HG02938 (cell line): ENCODE measurements at regions not wholly inside any gene's neighbourhood (a gene's known extent, or its start where the extent isn't known, plus 50 kb on each side); places are given as distances from the start of the nearest gene placed in this dataset.
"Not testable (repeated sequence)": the region's sequence is repeated elsewhere in the genome, so short reads cannot be mapped to it uniquely, and the experiment has no call there.

Experiments
- ATAC-seq: cut with Tn5 transposase; IDR thresholded peaks from one replicate; pipeline ENCODE4 v1.9.1; 2021; ENCODE audit warnings: mild to moderate bottlenecking, moderate library complexity; ENCODE audit not compliant: unreplicated experiment

DNA sequence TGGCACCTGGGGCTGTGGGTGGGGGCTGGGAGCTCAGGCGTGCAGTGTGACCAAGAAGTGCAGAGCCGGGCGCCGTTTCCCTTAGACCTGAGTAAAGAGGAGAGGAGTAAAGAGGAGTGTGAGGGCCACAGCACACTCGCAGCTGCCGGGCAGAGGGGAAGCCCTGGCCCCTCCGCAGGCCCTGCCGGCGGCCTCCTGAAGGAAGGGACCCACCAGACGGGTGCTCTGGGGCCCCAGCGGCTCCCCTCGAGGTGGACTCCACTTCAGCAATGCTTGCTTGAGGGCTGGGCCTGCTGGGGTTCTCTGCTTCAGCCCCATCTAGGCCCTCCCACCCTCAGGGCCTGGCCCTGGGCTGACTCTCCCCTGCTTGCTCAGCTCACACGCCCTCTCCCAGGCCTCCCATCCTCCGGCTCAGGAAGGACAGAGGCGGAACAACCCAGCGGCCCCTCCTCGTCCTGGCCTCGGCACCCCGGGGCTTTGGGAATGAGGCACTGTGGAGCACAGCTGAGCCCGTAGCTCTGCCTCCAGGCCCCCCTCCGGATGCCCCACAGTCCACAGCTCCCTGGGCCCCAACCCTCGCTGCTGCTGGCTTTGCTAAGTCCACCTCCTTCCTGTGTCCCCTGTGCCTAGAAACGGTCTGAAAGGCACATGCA lies 1198.7 kb downstream of the BRD1 start:
- ATAC-seq = no peak

DNA sequence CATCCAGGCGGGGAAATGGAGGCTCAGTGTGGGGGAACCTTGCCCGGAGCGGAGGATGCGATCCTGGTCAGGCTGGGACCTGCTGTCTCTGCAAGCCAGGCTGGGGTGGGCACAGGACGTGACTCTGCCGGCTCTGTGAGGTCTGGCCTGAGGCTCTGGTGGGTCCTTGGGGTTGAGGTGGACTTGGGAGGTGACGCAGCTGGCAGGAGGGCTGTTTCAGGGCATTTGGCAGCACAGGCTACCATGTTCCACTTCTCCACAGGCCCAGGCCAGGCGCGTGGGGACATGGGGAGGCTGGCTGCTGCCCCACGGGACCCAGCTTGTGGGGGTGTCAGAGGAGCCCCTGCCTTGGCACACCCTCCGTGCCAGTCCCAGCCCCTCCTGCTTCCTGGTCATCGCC lies 1199.7 kb downstream of the BRD1 start:
- ATAC-seq = no peak

DNA sequence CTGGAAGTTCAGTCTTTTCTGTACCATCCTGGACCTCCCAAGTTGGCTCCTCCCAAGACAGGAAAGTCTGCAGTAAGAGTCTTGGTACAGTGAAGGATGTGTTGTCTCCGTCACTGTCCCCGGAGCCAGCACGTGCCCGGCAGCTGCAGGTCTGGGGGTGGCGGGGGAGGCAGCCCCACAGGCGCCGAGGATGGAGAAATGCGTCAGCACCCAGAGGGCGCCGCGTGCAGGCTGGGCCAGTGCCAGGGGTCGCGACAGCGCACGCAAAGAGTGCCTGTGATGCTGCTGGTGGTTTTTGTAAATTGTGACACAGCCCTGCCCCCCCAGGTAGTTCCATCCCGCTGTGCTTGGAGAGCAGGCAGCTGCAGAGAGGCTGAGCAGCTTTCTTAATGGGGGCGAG lies 1200.5 kb downstream of the BRD1 start:
- no peak for ATAC-seq

DNA sequence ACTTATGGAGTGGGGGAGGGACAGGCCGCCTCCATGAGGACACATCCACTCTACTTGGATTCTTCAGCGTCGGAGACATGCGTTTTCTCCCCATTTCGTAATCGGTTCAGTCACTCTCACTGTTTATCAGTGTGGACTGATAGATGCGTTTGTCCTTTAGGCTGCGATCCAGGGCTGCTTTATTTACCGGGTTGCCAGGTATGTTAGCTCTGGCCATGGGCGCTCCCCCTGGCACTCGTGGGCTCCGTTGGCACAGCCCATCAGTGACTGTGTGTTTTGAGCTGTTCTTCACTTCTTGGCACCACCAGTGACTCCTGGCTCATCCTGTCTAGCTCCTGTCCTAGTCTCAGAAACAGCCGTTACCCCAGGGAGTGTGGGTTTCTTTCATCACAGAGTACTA lies 1203.3 kb downstream of the BRD1 start:
- no peak for ATAC-seq

DNA sequence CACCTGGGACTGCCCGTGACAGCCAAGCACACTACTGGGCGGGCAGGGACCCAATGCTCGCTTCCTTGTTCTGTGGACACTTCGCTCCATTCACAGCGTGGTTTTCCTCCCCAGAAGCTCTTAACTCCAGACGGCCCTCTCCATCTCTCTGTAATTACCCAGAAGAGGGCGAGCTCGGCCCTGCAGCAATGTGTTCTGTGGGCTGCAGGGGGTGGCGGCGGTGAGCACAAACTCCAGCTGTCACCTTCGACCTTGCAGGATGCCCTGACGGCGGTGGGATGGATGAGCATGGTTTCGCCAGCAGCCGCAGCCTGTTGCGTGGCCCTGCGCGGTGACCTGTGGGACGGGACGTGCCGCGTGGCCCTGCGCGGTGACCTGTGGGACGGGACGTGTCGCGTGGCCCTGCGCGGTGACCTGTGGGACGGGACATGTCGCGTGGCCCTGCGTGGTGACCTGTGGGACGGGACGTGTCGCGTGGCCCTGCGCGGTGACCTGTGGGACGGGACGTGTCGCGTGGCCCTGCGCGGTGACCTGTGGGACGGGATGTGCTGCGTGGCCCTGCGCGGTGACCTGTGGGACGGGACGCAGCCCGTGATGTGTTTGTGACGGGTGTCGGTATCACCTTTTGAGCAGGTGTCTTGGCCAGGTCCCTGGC lies 1204.7 kb downstream of the BRD1 start:
- no peak for ATAC-seq

DNA sequence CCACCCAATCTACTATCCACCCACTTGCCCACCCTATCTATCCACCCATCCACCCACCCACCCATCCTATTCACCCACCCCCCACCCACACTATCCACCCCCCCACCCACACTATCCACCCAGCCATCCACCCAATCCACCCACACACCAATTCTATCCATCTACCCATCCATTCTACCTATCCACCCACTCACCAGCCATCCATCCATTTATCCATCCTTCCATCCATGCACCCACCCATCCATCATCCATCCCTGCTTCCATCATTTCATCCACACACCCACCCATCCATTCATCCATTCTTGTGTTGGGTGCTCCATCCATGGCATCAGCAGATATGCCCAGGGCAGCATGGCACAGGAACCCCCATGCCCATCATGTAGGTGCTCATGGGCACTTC lies 1206.6 kb downstream of the BRD1 start:
- ATAC-seq = no peak

DNA sequence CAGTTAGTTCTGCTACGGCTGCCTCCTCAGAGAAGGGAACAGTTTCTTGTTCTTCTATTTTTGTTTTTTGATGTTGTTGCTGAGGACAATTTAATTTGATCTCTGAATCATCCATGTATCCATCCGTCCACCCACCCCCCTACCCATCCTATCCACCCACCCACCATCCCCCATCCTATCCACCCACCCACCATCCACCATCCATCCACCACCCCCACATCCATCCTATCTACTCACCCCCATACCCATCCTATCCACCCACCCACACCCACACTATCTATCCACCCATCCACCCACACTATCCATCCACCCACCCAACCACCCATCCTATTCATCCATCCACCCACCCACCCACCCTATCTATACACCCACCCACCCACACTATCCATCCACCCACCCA lies 1207.2 kb downstream of the BRD1 start:
- not testable (repeated sequence) for ATAC-seq

DNA sequence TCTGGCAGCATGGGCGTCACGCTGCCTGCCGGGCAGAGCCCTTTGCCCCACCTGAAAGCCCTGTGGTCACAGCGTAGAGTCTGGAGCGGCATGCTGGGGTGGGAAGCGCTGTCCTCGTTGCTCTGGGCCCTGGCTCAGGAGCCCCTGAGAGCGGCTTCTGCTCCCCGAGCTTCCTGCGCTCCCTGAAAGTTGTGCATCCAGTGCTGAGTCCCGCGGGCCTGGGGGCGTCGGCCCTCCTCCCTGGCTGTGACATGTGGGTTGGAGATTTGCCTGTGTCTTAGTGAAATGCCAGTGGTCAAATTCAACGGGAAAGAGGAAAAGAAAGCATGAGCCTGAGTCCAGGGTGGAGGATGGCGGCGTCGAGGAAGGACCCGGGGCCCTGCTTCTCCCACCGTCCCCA lies 1208.0 kb downstream of the BRD1 start:
- ATAC-seq = no peak

DNA sequence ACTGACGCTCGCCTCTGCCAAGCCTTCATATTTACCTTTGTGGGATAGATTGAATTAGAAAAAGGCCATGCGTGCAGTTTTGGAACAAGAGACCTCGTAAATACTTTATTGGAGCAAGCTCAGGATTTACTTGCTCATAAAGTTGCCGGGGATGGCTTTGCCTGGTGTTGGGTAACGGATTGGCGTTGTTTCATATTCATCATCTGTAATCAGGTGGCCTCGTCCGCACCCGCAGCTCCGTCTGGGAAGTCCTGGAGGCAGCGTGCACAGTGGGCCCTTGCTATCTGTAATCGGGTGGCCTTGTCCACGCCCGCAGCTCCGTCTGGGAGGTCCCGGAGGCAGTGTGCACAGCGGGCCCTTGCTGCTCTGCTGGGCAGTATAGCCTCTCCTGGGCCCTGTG lies 1209.3 kb downstream of the BRD1 start:
- ATAC-seq = no peak

DNA sequence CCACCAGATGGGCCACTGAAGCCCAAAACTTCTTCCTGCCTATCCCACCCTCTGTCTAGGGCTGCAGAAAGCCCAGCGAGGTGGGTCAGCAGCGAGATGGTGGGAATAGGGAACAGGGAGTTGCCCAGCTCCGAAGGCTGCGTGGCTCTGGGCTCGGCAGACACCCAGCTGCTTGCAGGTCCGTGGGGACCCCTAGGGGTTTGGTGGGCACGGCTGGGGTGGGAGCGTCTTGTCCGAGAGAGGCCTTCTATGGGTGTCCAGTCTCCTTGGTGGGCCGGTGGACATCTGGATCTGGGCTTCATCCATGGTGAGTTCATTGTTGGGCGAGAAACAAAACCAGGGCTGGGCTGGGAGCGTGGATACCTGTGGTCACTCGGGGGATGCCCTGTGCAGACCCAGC lies 1211.0 kb downstream of the BRD1 start:
- no peak for ATAC-seq

DNA sequence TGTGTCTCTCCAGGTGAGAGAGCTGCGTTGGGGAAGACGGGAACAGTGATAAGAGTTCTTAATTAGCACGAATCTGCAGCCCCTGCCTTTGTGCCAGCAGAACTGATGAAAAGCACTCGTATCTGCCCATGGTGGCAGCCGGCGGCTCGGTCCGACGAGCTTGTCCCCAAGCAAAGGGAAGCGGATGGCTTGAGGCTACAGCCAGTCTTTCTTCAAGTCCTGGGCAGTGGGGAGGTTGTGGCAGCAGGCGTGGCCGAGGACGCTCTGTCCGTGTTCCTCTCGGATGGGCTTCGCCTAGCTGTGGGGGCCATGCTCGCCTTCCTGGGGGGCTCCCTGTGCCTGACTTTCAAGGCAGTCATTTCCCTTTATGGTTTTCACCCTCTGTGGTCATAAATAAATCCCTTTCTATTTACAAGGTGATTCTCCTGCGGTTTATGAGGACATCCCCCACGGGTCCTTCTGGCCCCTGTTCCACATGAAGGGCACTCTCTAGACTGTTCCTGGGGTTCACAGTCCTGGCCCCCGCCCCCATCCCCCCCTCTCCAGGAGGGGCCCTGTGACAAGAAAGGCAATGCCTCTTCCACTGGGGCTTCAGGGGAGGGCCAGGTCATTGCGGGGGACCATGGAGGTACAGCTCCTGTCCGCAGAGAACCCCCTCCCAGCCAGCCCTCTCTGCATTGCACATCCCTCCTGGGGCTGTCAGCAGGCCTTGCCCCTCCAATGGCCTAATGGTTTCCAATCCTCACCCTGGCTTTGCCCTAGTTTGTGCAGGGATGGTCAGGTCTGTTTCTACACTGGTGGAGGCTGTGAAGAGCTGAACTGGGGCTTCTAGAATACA lies 1212.3 kb downstream of the BRD1 start:
- no peak for ATAC-seq

DNA sequence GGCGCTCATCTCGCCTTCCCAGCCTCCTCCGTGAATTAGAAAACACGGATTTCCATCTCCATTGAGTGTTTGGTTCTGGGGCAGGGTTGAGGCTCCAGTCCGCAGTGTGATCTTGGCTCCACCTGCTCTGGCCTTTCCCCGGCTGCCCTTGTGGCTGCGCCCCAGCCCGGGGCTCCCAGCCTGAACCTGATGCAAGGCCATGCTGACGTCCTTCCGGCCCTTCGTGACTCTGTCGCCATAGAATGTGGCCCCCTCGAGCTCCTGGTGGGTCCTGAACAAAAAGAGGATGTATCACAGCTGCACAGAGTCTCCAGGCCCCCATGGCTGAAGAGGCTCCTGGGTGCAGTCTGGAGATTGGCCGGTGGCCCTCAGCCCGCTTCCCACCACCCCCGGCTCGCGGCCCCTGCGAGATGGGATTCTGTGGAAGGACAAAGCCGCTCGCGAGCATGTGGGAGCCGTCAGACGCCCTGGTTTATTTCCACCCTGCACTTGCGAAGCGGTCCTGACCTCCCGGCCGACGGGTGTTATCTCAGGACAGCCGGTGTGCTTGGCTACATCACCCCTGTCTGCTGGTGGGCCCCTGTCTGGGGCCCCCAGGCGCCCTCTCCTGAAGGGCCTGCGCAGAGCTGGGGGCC lies 1214.0 kb downstream of the BRD1 start:
- no peak for ATAC-seq

DNA sequence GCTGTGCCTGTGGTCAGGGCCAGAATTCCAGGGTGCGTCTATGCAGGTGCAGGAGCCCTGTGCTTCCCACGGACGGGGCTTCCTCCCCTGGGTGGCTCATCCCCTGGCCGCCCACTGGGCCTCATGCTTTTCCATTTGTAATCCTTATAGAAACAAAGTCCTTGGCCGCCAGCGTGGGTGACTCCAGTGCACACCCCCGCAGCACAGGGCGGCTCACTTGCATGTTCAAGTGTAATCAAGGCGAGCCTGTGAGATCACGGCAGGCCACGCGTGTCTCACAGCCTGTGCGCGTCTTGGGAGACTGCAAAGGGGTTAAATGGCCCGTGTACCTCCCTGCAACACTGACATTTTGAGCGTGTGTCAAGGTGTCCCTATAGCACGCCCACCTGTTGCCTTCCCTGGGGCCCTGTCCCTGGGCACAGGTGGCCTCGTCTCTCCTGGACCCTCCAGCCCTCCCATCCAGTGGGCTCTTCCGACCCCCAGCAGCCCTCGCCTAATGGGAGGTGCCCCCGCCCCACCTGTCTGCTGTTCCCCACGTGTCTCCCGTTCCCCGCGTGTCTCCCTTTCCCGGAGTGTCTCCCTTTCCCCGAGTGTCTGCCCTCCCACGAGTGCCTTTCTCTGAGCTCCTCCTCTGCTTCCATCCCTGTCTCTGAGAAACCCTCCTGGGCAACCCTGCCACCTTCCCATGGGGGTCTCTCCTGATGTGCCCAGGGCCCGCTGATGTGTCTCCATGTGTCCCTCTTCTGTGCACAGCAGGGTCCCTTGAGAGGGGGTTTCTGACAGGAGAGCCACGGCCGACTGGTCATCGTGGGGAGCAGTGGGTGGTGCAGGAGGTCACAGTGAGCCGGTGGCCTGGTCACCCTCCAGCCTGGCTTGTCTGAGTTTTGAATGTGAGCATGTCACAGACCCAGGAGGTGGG lies 1215.3 kb downstream of the BRD1 start:
- no peak for ATAC-seq

DNA sequence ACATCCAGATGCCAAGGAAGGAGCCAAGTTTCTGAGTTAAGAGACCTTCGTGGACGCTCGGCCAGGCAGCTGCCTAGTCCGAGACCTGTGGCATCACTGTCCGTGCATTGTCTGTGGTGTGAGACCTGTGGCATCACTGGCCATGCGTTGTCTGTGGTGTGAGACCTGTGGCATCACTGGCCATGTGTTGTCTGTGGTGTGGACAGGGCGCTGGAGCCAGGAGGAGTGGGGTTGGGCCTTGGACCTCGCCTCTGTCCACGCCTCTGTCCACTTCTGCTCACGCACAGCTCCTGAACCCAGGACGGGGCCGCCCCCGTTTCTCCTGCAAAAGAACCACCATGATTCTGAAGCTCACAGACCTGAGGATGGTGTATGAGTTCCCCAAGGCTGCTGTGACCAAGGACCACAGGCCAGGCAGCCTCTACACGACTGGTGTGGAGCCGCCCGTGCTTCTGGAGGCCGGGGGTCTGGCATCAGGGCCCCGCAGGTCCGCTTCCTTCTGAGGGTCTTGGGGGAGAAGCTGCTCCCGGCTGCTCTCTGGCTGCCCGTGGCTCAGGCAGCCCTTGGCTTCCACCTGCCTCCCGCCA lies 1218.3 kb downstream of the BRD1 start:
- no peak for ATAC-seq

DNA sequence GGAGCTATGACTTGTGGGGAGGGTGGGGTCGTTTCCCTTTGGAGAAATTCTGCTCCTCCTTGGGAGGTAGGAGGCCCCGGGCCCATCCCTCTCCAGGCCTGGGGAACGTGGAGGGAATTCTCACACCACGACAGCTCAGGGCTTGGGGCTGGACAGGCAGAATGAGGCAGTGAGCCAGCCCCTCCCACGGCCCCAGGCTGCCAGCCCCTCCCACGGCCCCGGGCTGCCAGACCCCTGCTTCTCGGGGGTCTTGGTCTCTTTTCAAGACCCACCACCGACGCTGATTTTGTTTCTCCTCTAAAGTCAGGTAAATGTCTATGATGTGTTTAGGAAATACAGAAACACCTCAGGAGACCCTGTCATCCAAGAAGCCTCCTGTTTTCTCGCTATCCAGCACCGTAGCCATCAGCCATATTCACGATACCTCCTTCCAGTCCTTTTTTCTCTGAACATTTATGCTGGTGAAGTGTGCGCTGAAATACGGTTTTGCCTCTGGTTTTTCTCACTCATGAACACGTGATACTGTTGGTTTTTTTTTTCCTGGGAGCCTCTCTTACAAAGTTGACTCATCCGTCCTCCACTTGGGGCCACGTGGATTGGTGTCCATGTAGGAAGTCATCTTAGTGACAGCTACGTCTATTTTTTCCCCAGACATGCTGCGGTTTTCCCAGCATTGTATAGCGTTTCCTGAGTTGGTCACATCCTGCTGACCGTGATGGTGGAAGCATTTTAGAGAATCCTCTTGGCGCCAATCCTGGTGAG lies 1219.6 kb downstream of the BRD1 start:
- ATAC-seq = no peak

DNA sequence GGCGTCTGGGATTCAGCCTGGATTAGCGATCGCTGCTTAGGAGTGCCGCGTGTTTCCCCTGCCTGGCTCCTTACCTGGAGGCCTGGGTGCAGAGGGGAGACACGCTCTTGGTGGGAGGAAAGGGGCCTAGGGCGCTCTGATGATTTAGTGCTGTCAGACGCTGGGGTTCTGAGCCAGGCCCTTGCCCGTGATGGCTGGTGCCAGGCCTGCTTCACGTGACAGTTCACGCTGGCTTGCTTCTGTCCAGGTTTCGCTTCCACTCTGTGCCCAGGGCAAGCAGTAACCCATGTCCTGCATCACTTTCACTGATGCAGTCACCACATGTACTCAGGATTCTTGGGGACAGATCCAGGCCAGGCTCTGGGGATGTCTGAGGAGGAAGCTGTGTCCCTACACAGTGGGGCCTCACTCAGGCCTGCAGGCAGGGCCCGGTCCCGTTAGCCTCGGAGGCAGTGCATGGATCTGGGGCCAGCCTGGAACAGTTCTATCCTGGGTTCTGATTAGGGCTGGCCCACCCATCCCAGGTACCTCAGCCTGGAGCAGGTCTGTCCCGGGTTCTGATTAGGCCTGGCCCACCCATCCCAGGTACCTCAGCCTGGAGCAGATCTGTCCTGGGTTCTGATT lies 1220.9 kb downstream of the BRD1 start:
- ATAC-seq = no peak

DNA sequence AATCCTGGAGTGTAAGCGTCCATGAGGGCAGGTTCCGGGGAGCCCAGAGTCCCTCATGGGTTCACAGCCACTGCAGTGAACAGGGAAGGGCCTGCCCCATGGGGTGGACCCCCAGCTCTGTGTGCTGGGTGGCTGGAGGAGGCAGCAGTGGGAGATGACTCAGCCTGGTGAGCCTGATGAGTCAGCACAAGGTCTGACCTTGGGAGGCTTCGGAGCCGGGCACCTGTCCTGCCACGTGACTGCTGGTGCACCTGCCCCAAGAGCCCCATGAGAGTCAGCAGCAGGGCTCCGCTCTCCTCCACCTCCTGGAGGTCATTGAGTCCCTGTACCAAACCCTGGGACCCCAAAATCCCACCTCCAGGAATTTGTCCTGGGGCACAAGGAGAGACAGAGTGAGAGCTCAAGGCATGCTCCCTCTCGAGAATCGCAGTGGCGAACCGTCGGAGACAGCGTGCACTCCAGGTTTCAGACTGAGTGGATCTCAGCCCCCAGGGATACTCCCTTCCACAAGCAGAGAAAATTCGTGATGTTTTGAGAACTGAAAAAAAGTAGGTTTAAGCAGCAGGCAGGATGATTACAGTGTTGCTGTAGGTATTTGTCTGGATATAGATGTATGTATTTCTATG lies 1221.7 kb downstream of the BRD1 start:
- ATAC-seq = no peak

DNA sequence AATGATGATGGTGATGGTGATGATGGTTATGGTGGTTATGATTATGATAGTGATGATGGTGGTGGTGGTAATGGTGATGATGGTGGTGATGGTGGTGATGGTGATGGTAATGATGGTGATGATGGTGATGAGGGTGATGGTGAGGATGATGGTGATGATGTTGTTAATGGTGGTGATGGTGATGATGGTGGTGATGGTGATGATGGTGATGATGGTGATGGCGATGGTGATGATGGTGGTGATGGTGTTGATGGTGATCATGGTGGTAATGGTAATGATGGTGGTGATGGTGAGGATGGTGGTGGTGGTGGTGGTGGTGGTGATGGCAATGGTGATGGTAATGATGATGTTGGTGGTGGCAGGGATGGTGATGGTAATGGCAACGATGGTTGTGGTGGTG lies 1222.5 kb downstream of the BRD1 start:
- ATAC-seq = no peak
